Neural progenitor cell (in vitro differentiated cells): ENCODE measurements at regions not wholly inside any gene's neighbourhood (a gene's known extent, or its start where the extent isn't known, plus 50 kb on each side); places are given as distances from the start of the nearest gene placed in this dataset.

ENCODE experiments used
- CTCF ChIP-seq: fragments of 200-600 bp; sonication (generic); IDR thresholded peaks from 2 replicates; pipeline ENCODE4 v1.5.1; 2017; ENCODE audit warnings: antibody characterized with exemption, mild to moderate bottlenecking
- EZH2phosphoT487 ChIP-seq: fragments of 200-600 bp; sonication (generic); IDR thresholded peaks from 2 replicates; pipeline ENCODE4 v1.6.1; 2017; ENCODE audit warnings: antibody characterized with exemption

- no peak for TF ChIP-seq CTCF
- TF ChIP-seq EZH2phosphoT487 = no peak
Observed at GRCh38 chr19:28377077-28377476, 835.9 kb downstream of the UQCRFS1 start.
